IPS-NIHi7 (cell line): ENCODE measurements at regions not wholly inside any gene's neighbourhood (a gene's known extent, or its start where the extent isn't known, plus 50 kb on each side); places are given as distances from the start of the nearest gene placed in this dataset.

ENCODE experiments used
- DNase-seq: peaks from one replicate; pipeline ENCODE4 v3.0.0; 2012; ENCODE audit warnings: mixed read lengths; ENCODE audit errors: extremely low spot score

GRCh38 chr10:113442336-113442735 lies 110.5 kb upstream of the HABP2 start:
- no peak for DNase-seq

GRCh38 chr10:113443141-113443925 lies 109.5 kb upstream of the HABP2 start:
- no peak for DNase-seq

DNA sequence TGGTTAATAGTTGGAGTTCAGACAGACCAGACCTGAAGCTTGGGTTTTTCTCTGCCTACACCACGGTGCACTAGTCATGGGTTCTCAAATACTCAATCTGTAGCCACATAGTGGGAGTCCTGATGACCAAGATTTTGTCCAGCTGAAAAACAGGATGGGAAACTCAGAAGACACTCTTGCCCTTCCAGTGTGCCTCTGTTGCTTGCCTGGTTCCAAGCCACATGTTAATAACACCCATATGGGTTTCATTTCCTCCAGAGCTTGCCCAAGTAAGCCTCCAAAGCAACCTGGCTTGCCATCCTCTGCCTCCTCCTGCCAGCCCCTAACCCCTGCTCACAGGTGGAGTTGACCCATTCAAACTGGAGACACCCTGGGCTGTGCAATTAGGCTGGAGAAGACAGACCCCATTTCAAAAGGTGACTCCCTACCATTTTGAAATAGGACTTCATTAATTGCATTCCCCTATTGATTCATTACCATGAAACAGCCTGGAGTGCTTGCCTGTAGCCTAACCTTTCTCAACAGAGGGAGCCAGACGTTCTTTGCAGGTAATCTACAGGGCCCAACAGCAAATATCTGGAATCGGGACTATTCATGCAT lies 108.0 kb upstream of the HABP2 start:
- no peak for DNase-seq

DNA sequence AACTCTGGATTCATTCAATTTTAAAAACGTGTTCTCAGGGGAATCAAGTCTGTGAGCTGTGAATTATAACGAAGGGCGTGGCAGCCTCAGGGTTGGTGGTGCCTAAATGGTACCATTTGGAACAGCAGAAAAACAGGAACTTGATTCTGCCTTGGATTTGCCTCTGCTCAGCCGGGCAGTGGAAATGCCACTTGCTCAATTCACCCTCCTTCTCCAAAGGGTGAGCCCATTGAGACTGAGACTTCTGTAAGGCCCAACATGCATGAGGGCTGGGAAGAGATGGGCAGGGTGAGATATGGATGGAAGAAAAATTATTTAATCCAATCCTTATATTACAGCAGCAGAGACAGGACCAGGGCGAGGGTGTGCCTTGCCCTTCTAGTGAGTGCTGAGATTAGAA lies 107.1 kb upstream of the HABP2 start:
- no peak for DNase-seq

GRCh38 chr10:113446739-113447138 lies 106.1 kb upstream of the HABP2 start:
- DNase-seq, result no peak

DNA sequence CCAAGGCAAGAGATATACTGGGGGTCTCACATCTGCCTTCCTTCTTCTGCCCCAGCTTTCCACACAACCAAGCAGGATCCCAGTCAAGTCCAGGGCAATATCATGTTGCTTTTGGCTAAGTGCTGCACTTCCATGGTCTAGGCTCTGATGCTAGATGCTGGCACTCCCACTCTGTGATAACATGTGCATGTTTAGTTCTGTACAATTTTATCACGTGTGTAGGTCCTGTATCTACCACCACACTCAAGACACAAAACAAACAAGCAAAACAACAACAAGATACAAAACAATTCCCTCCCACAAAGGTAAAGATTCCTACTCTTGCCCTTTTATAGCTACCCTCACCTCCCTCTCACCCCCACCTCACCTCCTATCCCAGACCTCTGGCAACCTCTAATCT lies 105.6 kb upstream of the HABP2 start:
- no peak for DNase-seq

DNA sequence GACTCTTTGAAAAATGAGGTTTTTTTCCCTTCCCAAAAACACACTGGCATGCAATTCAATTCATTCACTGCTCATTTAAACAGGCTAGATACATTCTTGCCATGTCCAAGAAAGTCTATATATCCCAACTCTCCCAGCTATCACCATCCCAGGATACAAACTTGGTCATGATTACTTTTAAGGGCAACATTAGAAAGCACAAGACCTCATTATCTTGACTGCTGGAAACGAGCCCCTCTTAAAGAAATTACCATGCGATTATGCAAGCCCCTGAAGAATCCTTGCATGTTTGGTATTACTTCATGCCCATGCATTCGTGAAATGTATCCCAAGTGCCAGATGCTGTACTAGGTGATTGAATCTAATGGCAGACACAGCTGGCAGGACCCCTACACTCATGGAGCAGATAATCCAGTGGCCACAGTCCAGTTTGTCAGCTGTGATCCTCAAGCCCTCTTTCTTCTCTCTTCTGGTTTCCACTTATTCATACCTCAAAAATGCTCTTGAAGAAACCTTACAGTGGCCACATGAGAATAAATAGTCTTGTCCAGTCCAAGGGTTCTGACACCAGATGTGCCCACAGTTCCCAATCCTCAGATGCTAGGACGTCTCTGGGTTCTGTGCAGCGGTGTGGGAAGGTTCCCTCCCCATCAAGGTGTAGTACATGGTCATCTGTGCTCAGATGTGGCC lies 103.7 kb upstream of the HABP2 start:
- DNase-seq, result no peak

DNA sequence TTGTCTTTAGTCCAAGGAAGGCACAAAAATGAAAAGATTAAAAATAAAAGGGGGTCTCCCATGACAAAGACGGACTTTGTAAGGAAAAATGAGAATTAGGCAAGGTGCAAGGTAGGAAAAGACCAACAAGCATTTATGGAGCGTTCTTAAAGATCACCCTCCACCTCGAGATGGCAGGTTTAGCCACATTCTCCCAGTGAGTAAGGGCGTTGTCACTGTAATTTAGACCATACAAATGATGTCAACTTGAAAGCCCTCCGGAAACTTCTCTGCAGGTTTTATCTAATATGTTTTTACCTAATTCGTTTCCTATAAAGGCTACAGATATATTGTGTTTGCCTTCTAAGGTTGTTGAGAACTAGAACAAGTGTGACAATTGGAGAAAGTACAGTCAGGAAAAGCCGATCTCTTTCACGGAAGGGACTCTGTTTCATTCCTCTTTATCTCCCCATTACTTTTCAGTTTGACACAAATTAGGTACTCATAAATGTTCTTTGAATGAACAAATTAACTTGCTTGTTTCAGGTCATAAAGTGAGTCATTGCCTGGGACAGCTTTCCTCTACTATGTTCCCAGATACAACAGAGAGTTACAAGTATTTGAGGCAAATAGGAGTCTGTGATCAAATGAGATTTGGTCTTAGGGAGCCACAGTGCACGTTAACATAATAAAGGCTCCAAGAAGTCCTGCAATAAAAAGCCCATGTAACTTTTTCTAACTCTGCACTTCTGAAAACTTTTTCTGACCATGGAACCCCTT lies 102.6 kb upstream of the HABP2 start:
- DNase-seq, result no peak

GRCh38 chr10:113450906-113451305 lies 101.9 kb upstream of the HABP2 start:
- no peak for DNase-seq

DNA sequence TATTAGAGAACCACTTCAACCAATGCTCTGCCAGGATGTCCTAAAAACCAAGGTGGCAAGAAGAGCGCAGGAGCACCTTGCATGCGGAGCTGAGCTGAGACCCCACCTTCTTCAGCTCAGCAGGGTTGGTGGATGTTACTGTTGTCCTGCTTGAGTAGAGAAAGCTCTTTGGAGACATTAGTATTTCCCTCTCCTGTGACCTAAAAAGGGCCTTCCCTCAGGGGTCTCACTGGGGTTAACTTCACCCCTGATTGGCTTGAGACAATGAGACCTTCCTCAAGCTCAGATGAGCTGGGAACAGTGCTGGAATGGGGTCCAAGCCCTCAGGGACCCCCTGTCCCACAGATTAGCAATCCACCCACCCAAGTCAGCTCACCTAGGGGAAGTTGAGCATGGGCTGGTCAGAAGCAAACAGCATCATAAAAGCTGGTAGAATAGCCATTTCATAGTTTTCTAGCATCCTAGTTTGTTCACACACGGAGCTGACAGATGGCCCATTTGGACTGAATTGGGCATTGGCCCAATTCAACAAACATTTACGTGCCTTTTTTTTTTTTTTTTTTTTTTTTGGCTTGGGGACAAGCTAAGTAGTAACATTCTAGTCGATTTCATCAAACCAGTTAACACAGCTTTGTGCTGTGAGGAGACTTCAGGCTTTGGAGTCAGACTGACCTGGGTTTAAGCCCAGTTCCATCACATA lies 100.6 kb upstream of the HABP2 start:
- DNase-seq, result no peak

DNA sequence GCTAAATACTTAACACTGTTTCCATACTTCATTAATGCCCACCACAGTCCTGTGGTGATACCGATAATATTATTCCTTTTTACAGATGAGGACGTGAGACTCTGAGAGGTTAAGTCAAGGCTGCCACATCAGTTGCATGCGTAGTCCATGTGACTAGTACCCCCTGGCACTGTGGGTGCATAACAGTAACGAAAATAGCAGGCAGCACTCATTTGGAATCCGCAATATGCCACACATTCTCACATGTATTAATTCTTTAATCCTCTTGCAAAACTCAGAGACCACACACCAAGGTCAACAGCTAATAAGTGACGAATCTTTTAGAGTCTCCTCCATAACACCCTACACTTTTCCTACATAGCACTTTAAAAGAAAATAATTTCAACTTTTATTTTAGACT lies 99.5 kb upstream of the HABP2 start:
- no peak for DNase-seq

DNA sequence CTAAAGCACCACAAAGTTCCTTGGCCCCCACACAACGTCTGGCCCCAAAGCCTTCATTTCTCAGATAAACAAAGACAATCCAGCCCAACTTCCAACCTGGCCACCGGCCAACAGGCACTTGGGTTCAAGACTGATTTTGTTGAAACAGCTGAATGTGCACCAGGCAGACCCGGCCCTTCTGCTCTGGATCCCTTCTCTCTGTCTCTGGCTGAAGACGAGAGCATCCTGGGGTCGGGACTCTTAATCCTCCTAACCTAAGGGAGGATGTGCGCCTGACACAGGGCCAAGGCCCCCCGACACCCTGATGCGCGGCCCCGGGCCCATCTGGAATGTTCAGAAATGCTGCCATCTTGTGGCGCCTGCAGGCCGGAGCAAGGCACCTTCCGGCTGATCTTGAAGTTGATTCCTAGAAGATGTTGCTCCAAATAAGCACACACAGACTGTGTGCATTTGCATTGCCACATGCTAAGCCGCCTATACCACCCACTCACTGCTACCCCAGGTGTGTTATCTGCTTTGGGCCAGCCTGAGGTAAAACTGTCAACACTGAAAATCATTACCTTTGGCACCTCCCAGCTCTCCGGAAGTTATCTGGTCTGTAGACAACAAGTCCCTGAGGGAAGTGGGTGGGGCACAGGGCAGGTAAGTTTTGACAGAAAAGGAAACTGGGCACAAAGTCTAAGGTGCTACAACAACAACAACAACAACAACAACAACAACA lies 98.4 kb upstream of the HABP2 start:
- peak; percentile 87 for DNase-seq

DNA sequence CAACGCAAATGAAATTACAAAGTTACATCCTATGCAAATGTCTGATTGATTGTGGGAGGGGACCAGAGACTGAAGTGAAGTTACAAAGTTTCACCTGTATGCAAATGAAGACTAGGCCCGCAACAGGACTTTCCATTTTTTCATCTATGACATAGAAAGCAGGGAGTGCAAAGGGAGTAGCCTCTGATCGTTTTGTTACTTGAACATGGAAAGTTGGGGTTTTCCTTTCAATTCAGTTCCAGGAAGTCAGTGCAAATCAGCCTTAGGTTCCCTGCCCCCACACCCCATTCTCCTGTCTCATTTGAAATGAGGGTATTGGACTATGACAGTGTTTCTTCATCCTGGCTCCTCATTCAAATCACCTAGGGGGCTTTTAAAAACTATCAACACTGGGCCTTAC lies 96.9 kb upstream of the HABP2 start:
- no peak for DNase-seq

- no peak for DNase-seq
Observed at GRCh38 chr10:113456741-113457140, 96.1 kb upstream of the HABP2 start.

GRCh38 chr10:113457408-113457807 lies 95.4 kb upstream of the HABP2 start:
- DNase-seq, result no peak

DNA sequence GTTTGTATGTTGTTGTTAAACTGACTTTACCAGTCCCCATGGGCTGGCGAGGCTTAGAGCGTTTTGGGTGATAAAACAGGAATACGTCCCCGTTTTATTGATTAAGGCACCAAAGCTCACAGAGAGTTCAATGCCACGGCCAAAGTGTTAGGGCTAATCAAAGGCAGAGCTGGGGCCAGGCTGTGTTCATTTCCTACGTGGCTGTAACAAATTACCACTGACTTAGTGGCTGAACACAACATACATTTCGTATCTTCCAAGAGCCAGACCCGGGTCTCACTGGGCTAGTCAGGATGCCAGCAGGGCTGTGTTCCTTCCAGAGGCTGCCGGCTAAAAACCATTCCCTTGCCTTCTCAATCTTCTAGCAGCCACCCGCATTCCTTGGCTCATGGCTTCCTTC lies 94.4 kb upstream of the HABP2 start:
- DNase-seq, result no peak

GRCh38 chr10:113458944-113459343 lies 93.9 kb upstream of the HABP2 start:
- no peak for DNase-seq

- no peak for DNase-seq
Observed at GRCh38 chr10:113459626-113460280, 93.1 kb upstream of the HABP2 start.

DNA sequence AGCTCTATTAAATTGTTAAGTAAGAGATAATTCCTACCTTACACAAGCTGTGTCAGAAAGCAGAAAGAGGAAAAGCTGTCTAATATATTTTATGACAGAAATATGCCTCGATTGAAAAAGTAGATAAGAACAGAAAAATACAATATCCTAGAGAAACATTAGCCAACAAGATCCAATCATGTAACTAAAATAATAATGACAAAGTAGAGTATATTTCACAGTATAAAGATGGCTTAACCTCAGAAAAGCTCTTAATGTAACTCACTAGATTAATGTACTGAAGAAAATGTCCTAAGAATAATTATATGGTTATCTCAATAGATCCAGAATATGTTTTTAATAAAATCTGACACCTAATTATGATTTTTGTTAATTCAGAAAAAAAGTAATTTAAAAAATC lies 89.8 kb upstream of the HABP2 start:
- no peak for DNase-seq

- no peak for DNase-seq
Observed at GRCh38 chr10:113463777-113464176, 89.1 kb upstream of the HABP2 start.

- no peak for DNase-seq
Observed at GRCh38 chr10:113469796-113470195, 83.1 kb upstream of the HABP2 start.
